HCT116 (cell line): ENCODE measurements at regions not wholly inside any gene's neighbourhood (a gene's known extent, or its start where the extent isn't known, plus 50 kb on each side); places are given as distances from the start of the nearest gene placed in this dataset.

ENCODE experiments used
- ATAC-seq: fragments of 200-7000 bp; cut with Tn5 transposase; 2 replicates; pipeline ENCODE4 v1.9.1; 2020; ENCODE audit warnings: mild to moderate bottlenecking, moderate library complexity
- BruUV-seq: library from RNA; stranded (reverse); fragments of 400-500 nt; replicated peaks from 2 replicates; lab custom pipeline; 2021; lab: Mats Ljungman, UMichigan
- CTCF ChIA-PET: fragments of 300-600 bp; sonication (Branson Sonifier 250); formaldehyde crosslinking; loops from one replicate; lab custom pipeline; 2021; ENCODE audit warnings: antibody characterized with exemption; lab: Charles Lee
- POLR2A ChIA-PET: fragments of 300-600, 350-600 bp; sonication (Branson Sonifier 250); formaldehyde crosslinking; loops from one replicate; lab custom pipeline; 2021; ENCODE audit warnings: antibody characterized with exemption; lab: Charles Lee
- RAD21 ChIA-PET, 2 experiments: fragments of 300-600 bp; sonication (Branson Sonifier 250); formaldehyde crosslinking; loops; one replicate each; lab custom pipeline; 2023; ENCODE audit warnings: low total read pairs in 2 of 2; ENCODE audit not compliant: uncharacterized antibody in 2 of 2, unreplicated experiment in 2 of 2, low non-redundant PET in 1 of 2; lab: Charles Lee
- DNase-seq: peaks from one replicate; pipeline ENCODE4 v3.0.0-alpha.2; 2010; ENCODE audit warnings: low read depth, low spot score
- H2AFZ ChIP-seq: fragments of 200-600 bp; shearing (Covaris generic), sonication (generic); 2 replicates; pipeline ENCODE4 v1.6.1; 2017; ENCODE audit warnings: low read depth, mixed run types, mixed read lengths, antibody characterized with exemption, low read length; ENCODE audit not compliant: poor library complexity, severe bottlenecking
- H3K27ac ChIP-seq: 2 replicates; pipeline ENCODE4 v1.5.1; 2012; ENCODE audit warnings: low read depth, low read length
- H3K27me3 ChIP-seq: fragments of 200-600 bp; sonication (generic); 2 replicates; pipeline ENCODE4 v1.6.1; 2016; ENCODE audit warnings: mixed run types, low read length, mixed read lengths; ENCODE audit not compliant: insufficient read depth
- H3K36me3 ChIP-seq, 2 experiments: fragments of 200-500 bp in 1 of 2; fragments of 200-600 bp in 1 of 2; sonication (Bioruptor generic) in 1 of 2; sonication (generic) in 1 of 2; 2 replicates each; pipeline versions ENCODE4 v1.5.1 to v1.6.1; 2014 to 2016; ENCODE audit warnings: low read length in 2 of 2, inconsistent platforms in 1 of 2, mixed read lengths in 1 of 2, mixed run types in 1 of 2; ENCODE audit not compliant: insufficient read depth in 2 of 2, control insufficient read depth in 1 of 2
- H3K4me1 ChIP-seq, 2 experiments: fragments of 200-600 bp in 1 of 2; sonication (generic) in 1 of 2; 2 replicates each; pipeline versions ENCODE4 v1.5.1 to v1.6.1; 2012 to 2017; ENCODE audit warnings: low read length in 2 of 2, inconsistent platforms in 1 of 2, mild to moderate bottlenecking in 1 of 2, mixed read lengths in 1 of 2, mixed run types in 1 of 2, moderate library complexity in 1 of 2; ENCODE audit not compliant: insufficient read depth in 2 of 2, control insufficient read depth in 1 of 2
- H3K4me2 ChIP-seq: fragments of 200-600 bp; sonication (generic); 2 replicates; pipeline ENCODE4 v1.6.1; 2017; ENCODE audit warnings: mixed run types, low read length, mixed read lengths
- H3K4me3 ChIP-seq, 2 experiments: fragments of 200-600 bp in 1 of 2; sonication (generic) in 1 of 2; replicated peaks in 1 of 2; 2 replicates each; pipeline ENCODE4 v1.5.1; 2011 to 2016; ENCODE audit warnings: low read length in 2 of 2, control low read depth in 1 of 2, low read depth in 1 of 2, mild to moderate bottlenecking in 1 of 2, mixed read lengths in 1 of 2, mixed run types in 1 of 2
- H3K79me2 ChIP-seq: fragments of 200-600 bp; sonication (generic); 2 replicates; pipeline ENCODE4 v1.6.1; 2017; ENCODE audit warnings: mild to moderate bottlenecking, mixed run types, low read length, moderate library complexity, mixed read lengths; ENCODE audit not compliant: insufficient read depth
- H3K9ac ChIP-seq: fragments of 200-600 bp; sonication (generic); 2 replicates; pipeline ENCODE4 v1.6.1; 2016; ENCODE audit warnings: low read length, mixed read lengths
- H3K9me2 ChIP-seq: fragments of 200-600 bp; sonication (generic), shearing (Covaris generic); 2 replicates; pipeline ENCODE4 v1.6.1; 2017; ENCODE audit warnings: mixed run types, mild to moderate bottlenecking, moderate library complexity; ENCODE audit not compliant: insufficient read depth
- H3K9me3 ChIP-seq, 2 experiments: fragments of 200-500 bp in 1 of 2; fragments of 200-600 bp in 1 of 2; sonication (Bioruptor generic) in 1 of 2; sonication (generic) in 1 of 2; 2 replicates each; pipeline ENCODE4 v1.6.1; 2014 to 2017; ENCODE audit warnings: low read length in 2 of 2, mixed read lengths in 2 of 2, inconsistent platforms in 1 of 2, low read depth in 1 of 2, mild to moderate bottlenecking in 1 of 2, mixed run types in 1 of 2, moderate library complexity in 1 of 2; ENCODE audit not compliant: control insufficient read depth in 1 of 2, insufficient read depth in 1 of 2
- H4K20me1 ChIP-seq: fragments of 200-600 bp; sonication (generic), shearing (Covaris generic); 2 replicates; pipeline ENCODE4 v1.6.1; 2017; ENCODE audit warnings: mixed run types, mild to moderate bottlenecking, moderate library complexity; ENCODE audit not compliant: insufficient read depth
- CBX3 ChIP-seq: IDR thresholded peaks from 2 replicates; pipeline ENCODE4 v1.6.1; 2012; ENCODE audit warnings: low read depth
- CEBPB ChIP-seq: IDR thresholded peaks from 2 replicates; pipeline ENCODE4 v1.6.1; 2012; ENCODE audit warnings: low read depth
- ELF1 ChIP-seq: IDR thresholded peaks from 2 replicates; pipeline ENCODE4 v1.6.1; 2012; ENCODE audit warnings: low read depth, borderline replicate concordance
- EZH2phosphoT487 ChIP-seq: fragments of 200-600 bp; IDR thresholded peaks from 2 replicates; pipeline ENCODE4 v1.6.1; 2018; ENCODE audit warnings: antibody characterized with exemption, borderline replicate concordance
- JUND ChIP-seq: IDR thresholded peaks from 2 replicates; pipeline ENCODE4 v1.6.1; 2012
- POLR2A ChIP-seq: IDR thresholded peaks from 2 replicates; pipeline ENCODE4 v1.7.0; 2011; ENCODE audit warnings: borderline replicate concordance; ENCODE audit not compliant: insufficient read depth, insufficient read length; ENCODE audit errors: extremely low read depth
- POLR2AphosphoS5 ChIP-seq: IDR thresholded peaks from 2 replicates; pipeline ENCODE4 v1.6.1; 2011; ENCODE audit warnings: mild to moderate bottlenecking, low read depth, low read length, moderate library complexity
- RAD21 ChIP-seq: IDR thresholded peaks from 2 replicates; pipeline ENCODE4 v1.6.1; 2012; ENCODE audit warnings: low read depth, mild to moderate bottlenecking
- REST ChIP-seq: IDR thresholded peaks from 2 replicates; pipeline ENCODE4 v1.6.1; 2012; ENCODE audit warnings: low read depth
- SIN3A ChIP-seq: IDR thresholded peaks from 2 replicates; pipeline ENCODE4 v1.6.1; 2012; ENCODE audit warnings: low read depth
- SP1 ChIP-seq: IDR thresholded peaks from 2 replicates; pipeline ENCODE4 v1.6.1; 2012; ENCODE audit warnings: low read depth
- SRF ChIP-seq: IDR thresholded peaks from 2 replicates; pipeline ENCODE4 v1.6.1; 2012; ENCODE audit warnings: low read depth
- TCF7L2 ChIP-seq: IDR thresholded peaks from 2 replicates; pipeline ENCODE4 v1.7.0; 2011; ENCODE audit warnings: borderline replicate concordance, inconsistent platforms; ENCODE audit not compliant: insufficient read depth, insufficient read length; ENCODE audit errors: extremely low read depth
- ZBTB33 ChIP-seq: IDR thresholded peaks from 2 replicates; pipeline ENCODE4 v1.6.1; 2011; ENCODE audit warnings: mild to moderate bottlenecking, low read length, moderate library complexity; ENCODE audit not compliant: insufficient replicate concordance; ENCODE audit errors: extremely low read depth
- ZNF274 ChIP-seq: fragments of 200-500 bp; sonication (Bioruptor generic); IDR thresholded peaks from 2 replicates; pipeline ENCODE4 v1.6.1; 2014; ENCODE audit warnings: mild to moderate bottlenecking, low read depth, low read length, inconsistent platforms
- intact Hi-C: fragments of 100-400 bp; cut with micrococcal nuclease; formaldehyde crosslinking; loops from 2 replicates; pipeline ENCODE4 v1.10.0; 2022
- TF ChIP-seq, protein P1 (sequence below): IDR thresholded peaks from 2 replicates; pipeline ENCODE4 v1.6.1; 2012
- TF ChIP-seq, protein P2 (sequence below): IDR thresholded peaks from 2 replicates; pipeline ENCODE4 v1.6.1; 2012

DNA sequence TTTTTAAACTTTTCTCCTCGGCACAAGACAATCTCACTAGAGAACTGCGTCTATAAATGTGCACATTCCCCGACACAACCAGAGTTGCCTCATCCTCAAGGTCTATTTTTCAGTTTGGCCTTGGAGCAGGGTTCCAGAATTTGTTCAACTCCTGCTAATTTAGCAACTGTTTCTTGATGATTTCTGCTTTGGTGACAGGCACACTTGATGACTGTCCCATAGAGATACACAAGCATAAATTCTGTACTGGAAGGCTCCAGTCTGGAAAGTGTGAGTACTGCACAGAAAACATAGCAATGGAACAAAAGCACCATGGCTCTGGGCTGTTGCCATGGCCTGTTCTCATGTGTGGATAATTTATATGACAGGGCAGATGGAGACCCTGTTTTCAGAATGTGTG lies 379.6 kb upstream of the PDZRN3 start:
- POLR2A ChIA-PET = no interaction called here
- ATAC-seq (no peak), DNase-seq (no peak)
- RAD21 ChIA-PET = no interaction called here
- no TSS peak for BruUV-seq
- Histone ChIP-seq H3K4me1 (no peaks in the 10 kb centered on the region), H4K20me1 (no peaks in the 10 kb centered on the region), H3K27me3 (no peaks in the 10 kb centered on the region), H3K9me3 (peaks cover 4 to 17% of the 10 kb centered on the region in 2 experiments; a peak in 2 of 4 replicates), H3K4me3 (no peak overlapping the region), H2AFZ (no peak overlapping the region), H3K79me2 (no peaks in the 10 kb centered on the region), H3K4me2 (no peak overlapping the region), H3K9me2 (no peaks in the 10 kb centered on the region), H3K36me3 (no peaks in the 10 kb centered on the region), H3K27ac (no peak overlapping the region), H3K9ac (no peak overlapping the region)
- CTCF ChIA-PET = no interaction called here
- intact Hi-C loops = no loop called here
- TF ChIP-seq RAD21 = no peak
- TF ChIP-seq TCF7L2 = no peak
- no peak for TF ChIP-seq REST
- no peak for TF ChIP-seq POLR2AphosphoS5
- TF ChIP-seq JUND = no peak
- no peak for TF ChIP-seq EZH2phosphoT487
- no peak for TF ChIP-seq SP1
- TF ChIP-seq SIN3A = no peak
- no peak for TF ChIP-seq SRF
- TF ChIP-seq CBX3 = no peak
- TF ChIP-seq, protein P1, sequence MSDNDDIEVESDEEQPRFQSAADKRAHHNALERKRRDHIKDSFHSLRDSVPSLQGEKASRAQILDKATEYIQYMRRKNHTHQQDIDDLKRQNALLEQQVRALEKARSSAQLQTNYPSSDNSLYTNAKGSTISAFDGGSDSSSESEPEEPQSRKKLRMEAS = no peak
- no peak for TF ChIP-seq POLR2A
- TF ChIP-seq, protein P2, sequence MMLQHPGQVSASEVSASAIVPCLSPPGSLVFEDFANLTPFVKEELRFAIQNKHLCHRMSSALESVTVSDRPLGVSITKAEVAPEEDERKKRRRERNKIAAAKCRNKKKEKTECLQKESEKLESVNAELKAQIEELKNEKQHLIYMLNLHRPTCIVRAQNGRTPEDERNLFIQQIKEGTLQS = no peak
- no peak for TF ChIP-seq CEBPB
- TF ChIP-seq ZNF274 = no peak
- no peak for TF ChIP-seq ELF1
- no peak for TF ChIP-seq ZBTB33
